ENCODE measurements at regions not wholly inside any gene's neighbourhood (a gene's known extent, or its start where the extent isn't known, plus 50 kb on each side); places are given as distances from the start of the nearest gene placed in this dataset.

GRCh38 chr15:98445315-98445714, 203.0 kb upstream of the IGF1R start:
- Histone ChIP-seq H3K4me3 (ENCODE audit: control extremely low read depth in 1 of 5, extremely low read depth in 1 of 5, insufficient read depth in 1 of 5, low read depth in 2 of 5, low read length in 4 of 5) (no peak overlapping the region), H3K9me3 (ENCODE audit: control extremely low read depth in 1 of 3, control insufficient read depth in 2 of 3, insufficient read depth in 1 of 3, low read length in 2 of 3) (no peaks in the 10 kb centered on the region), H3K4me2 (replicated peaks; ENCODE audit: low read depth, low read length, poor library complexity, severe bottlenecking) (no peak overlapping the region), H3K4me1 (ENCODE audit: control insufficient read depth in 2 of 2, insufficient read depth in 2 of 2, low read length in 2 of 2) (no peaks in the 10 kb centered on the region), H2AFZ (ENCODE audit: insufficient read depth, low read depth, low read length, poor library complexity, severe bottlenecking) (no peak overlapping the region), H3K27me3 (replicated peaks in 1 of 4; ENCODE audit: control extremely low read depth in 1 of 4, control insufficient read depth in 3 of 4, insufficient read depth in 4 of 4, low read length in 3 of 4) (no peaks in the 10 kb centered on the region), H3K36me3 (replicated peaks in 1 of 2; ENCODE audit: control extremely low read depth in 1 of 2, control insufficient read depth in 1 of 2, extremely low read depth in 1 of 2, insufficient read depth in 2 of 2, low read length in 1 of 2) (no peaks in the 10 kb centered on the region), H3K27ac (ENCODE audit: low read length in 2 of 2) (no peak overlapping the region), H4K20me1 (ENCODE audit: control insufficient read depth, insufficient read depth, low read length, poor library complexity, severe bottlenecking) (no peaks in the 10 kb centered on the region), H3K79me2 (ENCODE audit: control insufficient read depth, insufficient read depth, low read length) (no peaks in the 10 kb centered on the region), H3K9ac (ENCODE audit: low read length) (no peak overlapping the region)
- Mint-ChIP-seq H3K9me3 (ENCODE audit: insufficient read depth) (no peaks in the 10 kb centered on the region), H3K4me3 (no peak overlapping the region), H3K4me1 (peaks cover 4% of the 10 kb centered on the region), H3K27me3 (peaks cover 16% of the 10 kb centered on the region), H3K27ac (no peak overlapping the region)
- ChIA-PET CTCF (no interaction called here), POLR2A (no interaction called here)
- ATAC-seq (ENCODE audit: low read depth) (no peak), DNase-seq (no peak)
- 94% methylated on average over 9 of the region's 11 CpGs for WGBS (ENCODE audit: insufficient coverage)
- intact Hi-C loops (cut with micrococcal nuclease): no loop called here
- TF ChIP-seq CTCF (IDR thresholded peaks at IDR 0.05) (no peak), EZH2 (IDR thresholded peaks at IDR 0.05; ENCODE audit: borderline replicate concordance, insufficient read depth, low read depth, low read length, poor library complexity, severe bottlenecking) (no peak)

- Histone ChIP-seq H3K36me3 (replicated peaks in 1 of 2; ENCODE audit: control extremely low read depth in 1 of 2, control insufficient read depth in 1 of 2, extremely low read depth in 1 of 2, insufficient read depth in 2 of 2, low read length in 1 of 2) (no peaks in the 10 kb centered on the region), H3K4me1 (ENCODE audit: control insufficient read depth in 2 of 2, insufficient read depth in 2 of 2, low read length in 2 of 2) (no peaks in the 10 kb centered on the region), H3K4me3 (ENCODE audit: control extremely low read depth in 1 of 5, extremely low read depth in 1 of 5, insufficient read depth in 1 of 5, low read depth in 2 of 5, low read length in 4 of 5) (no peak overlapping the region), H3K9me3 (ENCODE audit: control extremely low read depth in 1 of 3, control insufficient read depth in 2 of 3, insufficient read depth in 1 of 3, low read length in 2 of 3) (no peaks in the 10 kb centered on the region), H4K20me1 (ENCODE audit: control insufficient read depth, insufficient read depth, low read length, poor library complexity, severe bottlenecking) (no peaks in the 10 kb centered on the region), H3K4me2 (replicated peaks; ENCODE audit: low read depth, low read length, poor library complexity, severe bottlenecking) (no peak overlapping the region), H2AFZ (ENCODE audit: insufficient read depth, low read depth, low read length, poor library complexity, severe bottlenecking) (no peak overlapping the region), H3K79me2 (ENCODE audit: control insufficient read depth, insufficient read depth, low read length) (no peaks in the 10 kb centered on the region), H3K27ac (ENCODE audit: low read length in 2 of 2) (no peak overlapping the region), H3K27me3 (replicated peaks in 1 of 4; ENCODE audit: control extremely low read depth in 1 of 4, control insufficient read depth in 3 of 4, insufficient read depth in 4 of 4, low read length in 3 of 4) (no peaks in the 10 kb centered on the region), H3K9ac (ENCODE audit: low read length) (no peak overlapping the region)
- DNase-seq: no peak
- Mint-ChIP-seq H3K27me3 (peaks cover 16% of the 10 kb centered on the region), H3K4me1 (no peaks in the 10 kb centered on the region), H3K9me3 (ENCODE audit: insufficient read depth) (no peaks in the 10 kb centered on the region), H3K27ac (no peak overlapping the region), H3K4me3 (no peak overlapping the region)
- CTCF ChIA-PET: no interaction called here
- no peak for TF ChIP-seq CTCF (IDR thresholded peaks at IDR 0.05)
- no peak for TF ChIP-seq EZH2 (IDR thresholded peaks at IDR 0.05; ENCODE audit: borderline replicate concordance, insufficient read depth, low read depth, low read length, poor library complexity, severe bottlenecking)
- POLR2A ChIA-PET: no interaction called here
- 87% methylated on average over 7 of the region's 8 CpGs for WGBS (ENCODE audit: insufficient coverage)
- no peak for ATAC-seq (ENCODE audit: low read depth)
- intact Hi-C loops (cut with micrococcal nuclease): no loop called here
Measured at GRCh38 chr15:98446083-98446482, 202.3 kb upstream of the IGF1R start.
